ENCODE measurements at regions not wholly inside any gene's neighbourhood (a gene's known extent, or its start where the extent isn't known, plus 50 kb on each side); places are given as distances from the start of the nearest gene placed in this dataset.

GRCh38 chr2:212832211-212833195 lies 293.9 kb upstream of the ERBB4 start:
- TF ChIP-seq POLR2A (IDR thresholded peaks at IDR 0.05; ENCODE audit: low read depth, low read length) (no peak), TCF12 (IDR thresholded peaks at IDR 0.05; ENCODE audit: low read depth, low read length) (no peak), MTA3 (IDR thresholded peaks at IDR 0.05; ENCODE audit: borderline replicate concordance, low read length) (no peak), ATF2 (IDR thresholded peaks at IDR 0.05; ENCODE audit: low read length) (no peak), NRF1 (conservative IDR thresholded peaks at IDR 0.05; ENCODE audit: low read depth, low read length) (no peak), ATF7 (IDR thresholded peaks at IDR 0.05; ENCODE audit: low read depth) (no peak), CTCF (IDR thresholded peaks at IDR 0.05 in 2 of 3, conservative IDR thresholded peaks at IDR 0.05 in 1 of 3; ENCODE audit: control insufficient read depth in 2 of 3, extremely low read depth in 1 of 3, insufficient read depth in 1 of 3, low read depth in 3 of 3, low read length in 3 of 3) (no peak), CHD2 (IDR thresholded peaks at IDR 0.05; ENCODE audit: borderline replicate concordance, low read depth, low read length) (no peak), BHLHE40 (IDR thresholded peaks at IDR 0.05; ENCODE audit: borderline replicate concordance in 1 of 2, low read depth in 2 of 2, low read length in 1 of 2) (no peak), NFIC (IDR thresholded peaks at IDR 0.05; ENCODE audit: low read depth, low read length) (no peak), ZNF217 (IDR thresholded peaks at IDR 0.05) (no peak), POLR2AphosphoS5 (IDR thresholded peaks at IDR 0.05; ENCODE audit: low read length) (no peak), MTA2 (IDR thresholded peaks at IDR 0.05; ENCODE audit: low read depth) (no peak), PAX8 (IDR thresholded peaks at IDR 0.05) (no peak)

Measured in GM12878 (cell line).